SK-N-DZ (cell line): ENCODE measurements at regions not wholly inside any gene's neighbourhood (a gene's known extent, or its start where the extent isn't known, plus 50 kb on each side); places are given as distances from the start of the nearest gene placed in this dataset.

Experiments
- DNase-seq: peaks from one replicate; pipeline ENCODE4 v3.0.0-alpha.2; 2015; ENCODE audit warnings: low spot score

GRCh38 chr1:82510431-82510830 lies 709.7 kb downstream of the ADGRL2 start:
- DNase-seq: no peak

GRCh38 chr1:82507011-82507410 lies 706.3 kb downstream of the ADGRL2 start:
- DNase-seq: no peak

GRCh38 chr1:82503822-82504221 lies 703.1 kb downstream of the ADGRL2 start:
- DNase-seq: no peak

GRCh38 chr1:82499022-82499421 lies 698.3 kb downstream of the ADGRL2 start:
- no peak for DNase-seq

GRCh38 chr1:82494117-82494516 lies 693.4 kb downstream of the ADGRL2 start:
- DNase-seq: no peak

GRCh38 chr1:82492159-82492558 lies 691.4 kb downstream of the ADGRL2 start:
- DNase-seq: no peak

- DNase-seq: no peak
Observed at GRCh38 chr1:82491301-82492048, 690.7 kb downstream of the ADGRL2 start.

GRCh38 chr1:82487778-82488177 lies 687.0 kb downstream of the ADGRL2 start:
- DNase-seq: no peak

- no peak for DNase-seq
Observed at GRCh38 chr1:82486969-82487368, 686.2 kb downstream of the ADGRL2 start.

GRCh38 chr1:82486468-82486867 lies 685.7 kb downstream of the ADGRL2 start:
- DNase-seq: no peak

GRCh38 chr1:82485591-82486369 lies 685.0 kb downstream of the ADGRL2 start:
- DNase-seq: no peak

GRCh38 chr1:82483146-82483545 lies 682.4 kb downstream of the ADGRL2 start:
- DNase-seq: no peak

GRCh38 chr1:82478916-82479315 lies 678.2 kb downstream of the ADGRL2 start:
- no peak for DNase-seq

GRCh38 chr1:82472489-82473131 lies 671.9 kb downstream of the ADGRL2 start:
- DNase-seq: no peak

- no peak for DNase-seq
Observed at GRCh38 chr1:82466891-82467290, 666.2 kb downstream of the ADGRL2 start.

GRCh38 chr1:82466416-82466815 lies 665.7 kb downstream of the ADGRL2 start:
- no peak for DNase-seq

- DNase-seq: no peak
Observed at GRCh38 chr1:82465024-82465423, 664.3 kb downstream of the ADGRL2 start.

- no peak for DNase-seq
Observed at GRCh38 chr1:82464362-82465001, 663.7 kb downstream of the ADGRL2 start.

- no peak for DNase-seq
Observed at GRCh38 chr1:82463951-82464350, 663.2 kb downstream of the ADGRL2 start.

GRCh38 chr1:82462366-82462765 lies 661.6 kb downstream of the ADGRL2 start:
- DNase-seq: no peak

GRCh38 chr1:82455342-82455741 lies 654.6 kb downstream of the ADGRL2 start:
- no peak for DNase-seq

- DNase-seq: no peak
Observed at GRCh38 chr1:82454431-82454830, 653.7 kb downstream of the ADGRL2 start.
